ENCODE measurements at regions not wholly inside any gene's neighbourhood (a gene's known extent, or its start where the extent isn't known, plus 50 kb on each side); places are given as distances from the start of the nearest gene placed in this dataset.
"Not testable (repeated sequence)": the region's sequence is repeated elsewhere in the genome, so short reads cannot be mapped to it uniquely, and the experiment has no call there.

DNA sequence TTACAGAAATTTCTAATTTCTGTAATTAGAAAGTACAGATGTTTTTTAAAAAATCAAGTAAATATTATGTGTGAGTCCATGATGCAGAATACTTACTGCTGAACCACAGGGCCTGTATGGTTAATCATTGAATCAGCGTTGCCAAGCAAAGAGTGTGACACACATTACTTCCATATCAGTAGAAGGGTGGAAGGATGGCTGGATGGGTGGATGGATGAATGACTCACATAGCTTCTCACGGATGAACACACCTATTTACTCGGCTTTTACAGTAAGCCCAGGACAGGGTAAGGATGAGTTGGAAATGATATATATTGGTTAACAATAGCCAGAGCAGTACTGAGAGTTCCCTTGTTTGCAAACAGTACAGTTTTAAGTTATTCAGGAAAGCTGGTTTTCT, 495.9 kb upstream of the RBFOX1 start:
- DNase-seq = no peak

- DNase-seq = no peak
Measured at GRCh38 chr16:6835941-6836340, 496.7 kb upstream of the RBFOX1 start.

- no peak for DNase-seq
Measured at GRCh38 chr16:6835516-6835915, 497.1 kb upstream of the RBFOX1 start.

GRCh38 chr16:6828690-6829089, 504.0 kb upstream of the RBFOX1 start:
- DNase-seq = no peak

- DNase-seq = no peak
Measured at GRCh38 chr16:6827931-6828330, 504.7 kb upstream of the RBFOX1 start.

GRCh38 chr16:6827267-6827666, 505.4 kb upstream of the RBFOX1 start:
- no peak for DNase-seq

- DNase-seq = no peak
Measured at GRCh38 chr16:6822041-6822440, 510.6 kb upstream of the RBFOX1 start.

GRCh38 chr16:6804461-6804860, 528.2 kb upstream of the RBFOX1 start:
- no peak for DNase-seq

DNA sequence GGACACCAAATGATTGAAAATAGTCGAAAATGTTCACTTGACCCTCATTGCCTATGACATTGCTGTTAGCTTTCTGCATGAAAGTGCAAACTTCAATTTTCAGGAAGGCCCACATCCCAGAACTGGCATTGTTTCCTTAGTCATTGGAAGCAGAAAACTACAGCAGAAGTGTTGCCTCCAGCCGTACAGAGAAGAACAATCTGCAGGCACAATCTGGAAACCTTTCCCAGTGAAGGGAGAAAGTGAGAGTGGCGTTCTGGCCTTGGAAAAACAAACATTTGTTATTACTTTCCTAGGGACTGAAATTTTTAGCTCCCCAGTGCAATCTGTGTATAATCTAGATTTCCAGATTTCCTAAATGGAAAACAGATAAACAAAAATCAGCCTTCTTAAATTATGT, 529.5 kb upstream of the RBFOX1 start:
- no peak for DNase-seq

- DNase-seq = no peak
Measured at GRCh38 chr16:6797223-6797622, 535.4 kb upstream of the RBFOX1 start.

GRCh38 chr16:6777624-6778023, 555.0 kb upstream of the RBFOX1 start:
- DNase-seq = no peak

DNA sequence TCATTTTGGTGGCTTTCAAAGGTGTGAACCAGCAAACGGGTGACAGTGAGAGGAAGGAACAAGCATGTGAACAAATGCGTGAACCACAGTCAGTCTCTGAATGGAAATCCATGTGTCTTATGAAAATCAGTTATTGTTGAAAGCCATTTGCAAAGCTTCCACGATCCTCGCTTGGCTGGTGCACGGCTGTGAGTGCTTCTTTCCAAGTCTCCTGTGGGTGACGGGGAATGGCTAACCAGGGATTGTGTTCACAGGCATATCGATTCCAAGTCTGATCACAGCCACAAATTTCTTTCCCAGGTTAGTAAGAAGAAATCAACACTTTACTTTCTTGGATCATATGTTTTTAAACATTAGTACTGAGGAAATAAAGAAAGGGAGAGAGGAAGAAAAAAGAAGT, 556.9 kb upstream of the RBFOX1 start:
- DNase-seq = no peak

DNA sequence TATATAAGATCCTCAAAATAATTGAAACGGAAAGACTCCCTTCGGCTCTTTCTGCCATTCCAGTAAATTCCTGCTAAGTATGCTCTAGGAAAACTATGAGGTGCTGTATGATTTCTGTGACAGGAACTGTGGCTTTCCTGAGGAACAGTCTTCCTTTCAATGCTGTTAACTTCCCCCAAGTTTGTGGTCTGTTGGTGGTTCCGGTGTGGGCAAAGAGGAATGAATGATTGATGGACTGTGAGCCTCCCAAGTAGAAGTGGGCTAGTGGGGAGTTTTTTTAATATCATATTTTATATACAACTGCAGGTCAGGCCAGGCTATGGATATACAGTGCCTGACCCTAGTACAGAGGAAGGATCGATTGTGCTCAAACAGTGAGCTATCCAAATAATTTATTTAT, 560.7 kb upstream of the RBFOX1 start:
- DNase-seq = no peak

DNA sequence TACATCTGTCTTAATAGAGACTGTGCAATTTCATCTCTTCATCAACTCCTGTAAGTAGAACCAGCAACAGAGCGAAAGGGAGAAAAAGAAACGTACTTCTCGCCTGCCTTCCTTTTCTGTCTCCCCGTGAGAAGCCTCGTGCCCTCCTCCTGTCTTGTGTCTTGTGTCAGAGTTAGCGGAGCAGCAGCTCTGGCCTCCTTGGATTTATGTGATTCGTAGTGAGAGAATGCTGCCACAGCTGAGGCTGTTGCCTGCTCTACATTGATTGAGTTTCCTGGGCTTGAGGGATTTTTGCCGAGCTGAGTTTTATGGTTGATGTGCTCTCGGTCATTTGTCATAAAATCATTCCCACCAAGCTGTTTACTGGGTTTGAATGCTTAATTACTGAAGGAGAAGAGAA, 579.1 kb upstream of the RBFOX1 start:
- no peak for DNase-seq

GRCh38 chr16:6751191-6751590, 581.5 kb upstream of the RBFOX1 start:
- DNase-seq = no peak

DNA sequence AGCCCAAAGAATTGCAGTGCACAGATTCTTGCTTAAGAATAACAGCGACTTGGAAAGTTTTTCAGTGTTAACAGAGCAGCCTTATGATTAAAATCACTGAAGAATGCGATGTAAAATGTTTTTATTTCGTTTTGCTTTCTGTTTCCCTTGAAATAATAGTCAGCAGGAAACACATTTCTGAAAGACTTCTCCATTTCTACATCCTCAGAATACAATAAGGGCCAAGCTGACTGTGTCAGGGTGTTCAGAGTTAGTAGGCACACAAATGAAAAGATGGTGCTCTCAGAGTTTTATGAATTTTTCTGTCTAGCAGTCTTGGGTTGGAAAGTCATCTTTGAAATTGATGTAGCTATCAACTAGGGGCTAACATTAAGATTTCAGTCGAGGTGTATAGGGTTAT, 582.9 kb upstream of the RBFOX1 start:
- no peak for DNase-seq

GRCh38 chr16:6736302-6736701, 596.3 kb upstream of the RBFOX1 start:
- DNase-seq = not testable (repeated sequence)

DNA sequence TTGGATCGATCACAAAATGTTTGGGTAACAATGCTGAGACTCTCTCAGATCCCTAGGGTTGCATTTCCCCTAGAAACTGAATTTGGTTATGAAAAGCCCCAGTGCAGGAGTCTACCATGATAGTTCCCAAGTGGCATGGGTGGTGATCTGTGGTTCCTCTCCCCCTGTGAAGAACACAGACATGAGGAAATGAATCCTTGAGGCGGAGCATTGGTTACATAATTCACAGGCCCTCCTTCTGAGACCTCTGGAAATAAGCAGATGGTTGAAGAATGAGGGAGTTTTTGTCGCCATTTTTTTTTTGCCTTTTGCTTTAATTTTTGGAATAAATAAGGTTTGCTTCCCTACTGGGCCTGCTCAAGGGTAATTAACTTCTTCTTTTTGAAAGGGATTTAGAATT, 597.0 kb upstream of the RBFOX1 start:
- DNase-seq = no peak

DNA sequence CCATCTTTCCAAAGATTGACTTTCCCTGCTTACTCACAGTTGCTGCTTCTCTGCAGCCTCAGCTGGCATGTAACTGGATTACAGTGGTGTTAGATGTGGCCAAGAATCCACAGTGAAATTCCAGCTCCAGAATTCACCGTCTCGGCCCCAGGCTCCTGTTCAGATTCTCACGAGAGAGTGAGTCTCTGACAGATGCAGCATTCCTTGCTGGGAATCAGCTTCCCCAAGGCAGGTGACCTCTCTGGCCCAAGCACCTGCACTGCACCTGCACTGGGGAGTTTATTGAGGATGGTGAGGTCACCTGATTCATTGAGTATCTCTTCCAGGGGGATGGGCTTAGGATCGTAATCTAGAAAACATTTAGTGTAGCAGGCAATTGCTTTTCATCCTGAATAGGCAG, 600.5 kb upstream of the RBFOX1 start:
- DNase-seq = no peak

DNA sequence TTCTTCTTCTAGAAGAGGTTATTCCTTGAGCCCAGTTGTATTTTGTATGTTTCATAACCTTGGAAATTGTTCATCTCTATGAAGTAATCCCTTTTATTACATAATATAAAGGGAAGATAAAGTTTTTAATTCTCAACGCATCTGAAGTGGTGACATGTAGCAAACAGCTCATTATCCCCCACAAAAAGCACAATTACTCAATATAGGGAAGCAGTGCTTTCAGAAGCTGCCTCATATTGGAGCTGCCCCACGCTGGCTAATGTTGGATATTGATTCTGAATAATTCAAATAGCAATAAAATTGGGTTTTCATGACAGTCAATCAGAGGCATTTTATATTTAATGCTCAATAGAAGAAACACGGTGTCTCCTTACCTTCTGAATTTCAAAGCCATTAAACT, 604.3 kb upstream of the RBFOX1 start:
- no peak for DNase-seq

DNA sequence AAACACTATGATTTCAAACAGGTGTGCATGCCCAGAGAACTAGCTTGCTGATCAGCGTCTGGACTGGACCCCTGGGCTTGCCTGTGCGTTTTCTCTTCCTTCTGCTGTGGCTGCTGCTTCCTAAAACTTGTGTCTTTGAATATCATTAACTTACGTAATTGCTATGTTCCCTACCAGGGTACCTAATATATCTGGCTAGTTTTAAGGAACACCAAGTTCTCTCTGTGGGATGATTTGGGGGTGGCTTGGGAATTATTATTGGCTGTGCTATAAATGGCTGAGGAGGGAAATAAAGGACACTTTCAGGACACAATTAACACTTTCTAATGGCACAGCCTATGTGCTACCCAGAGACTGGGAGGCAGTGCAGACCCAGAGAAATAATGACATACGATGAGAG, 606.0 kb upstream of the RBFOX1 start:
- no peak for DNase-seq

DNA sequence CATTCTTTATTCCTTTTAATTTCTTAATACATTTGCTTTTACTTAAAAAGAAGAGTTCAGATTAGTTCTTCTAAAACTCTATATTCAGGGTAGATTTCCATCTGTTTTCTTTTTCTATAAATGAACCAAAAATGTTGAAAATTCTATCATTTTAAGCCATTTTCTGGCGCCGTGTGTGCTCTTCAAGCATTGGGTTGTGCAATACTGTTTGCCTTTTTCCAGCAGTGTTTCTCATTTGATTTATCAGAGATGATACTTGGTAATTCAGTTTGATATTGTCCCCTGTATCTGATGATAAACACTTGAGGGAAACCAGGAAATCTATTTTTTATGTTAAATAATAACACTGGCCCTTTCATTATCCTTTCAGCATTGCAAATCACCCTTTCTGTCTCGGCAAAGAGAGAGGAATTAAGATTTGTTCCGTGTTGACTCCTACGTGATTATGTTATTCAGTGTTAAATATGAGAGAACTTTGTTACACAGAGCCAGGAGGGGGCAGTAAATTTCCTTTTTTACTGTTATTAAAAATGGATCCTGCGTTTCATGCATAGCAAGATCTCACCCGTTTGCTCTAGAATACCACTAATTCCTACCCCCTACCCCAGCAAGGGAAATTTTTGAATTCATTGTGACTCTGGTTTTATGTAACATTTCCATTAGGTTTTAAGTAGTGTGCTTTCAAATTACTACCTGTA, 606.9 kb upstream of the RBFOX1 start:
- DNase-seq = no peak

GRCh38 chr16:6725206-6725605, 607.4 kb upstream of the RBFOX1 start:
- DNase-seq = not testable (repeated sequence)

GRCh38 chr16:6722786-6723185, 609.9 kb upstream of the RBFOX1 start:
- DNase-seq = no peak

GRCh38 chr16:6714510-6714909, 618.1 kb upstream of the RBFOX1 start:
- DNase-seq = no peak

DNA sequence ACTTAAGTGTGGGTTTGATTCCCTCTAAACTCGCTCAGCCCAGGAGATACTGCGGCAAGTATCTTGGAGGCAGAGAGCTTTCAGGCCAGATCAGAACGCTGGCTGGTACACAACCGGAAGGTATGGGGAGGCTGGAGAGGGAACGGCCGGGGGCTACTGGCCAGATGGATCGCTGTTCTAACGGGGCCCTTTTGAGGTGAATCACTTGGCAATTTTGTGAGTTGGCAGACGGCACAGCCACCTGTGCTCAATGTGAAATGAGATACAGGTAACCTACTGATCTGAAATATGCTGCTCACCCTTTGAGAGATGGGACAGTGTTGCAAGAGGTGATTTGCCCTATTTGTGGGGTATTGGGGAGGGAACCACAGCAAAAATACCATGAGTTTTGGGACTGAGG, 622.9 kb upstream of the RBFOX1 start:
- no peak for DNase-seq

Data from effector CD4-positive, alpha-beta T cell (primary cell).